GM12873 (cell line): ENCODE measurements at regions not wholly inside any gene's neighbourhood (a gene's known extent, or its start where the extent isn't known, plus 50 kb on each side); places are given as distances from the start of the nearest gene placed in this dataset.

Experiments used
- TF ChIP-seq, protein P1 (sequence below): IDR thresholded peaks from 2 replicates; pipeline ENCODE4 v1.5.1; 2012; ENCODE audit warnings: low read depth, mild to moderate bottlenecking, moderate library complexity, low read length, control low read depth; ENCODE audit not compliant: insufficient read depth; ENCODE audit errors: missing control alignments

DNA sequence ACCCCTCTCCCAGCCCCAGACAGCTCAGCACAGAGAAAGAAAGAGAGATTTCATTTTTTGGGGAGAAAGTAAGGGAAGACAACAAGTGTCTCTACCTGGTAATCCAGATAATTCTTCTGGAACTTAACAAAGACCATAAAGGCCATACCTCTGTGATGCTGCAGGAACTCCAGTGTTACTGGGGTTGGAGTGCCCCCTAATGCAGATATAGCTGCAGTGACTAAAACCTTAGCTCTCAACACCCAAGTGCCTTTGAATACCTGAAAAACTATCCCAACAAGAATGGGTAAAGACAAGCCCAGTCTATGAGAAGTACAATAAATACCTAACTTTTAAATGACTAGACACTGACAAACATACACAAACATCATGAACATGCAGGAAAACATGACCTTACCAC is 365.3 kb upstream of the PTCHD4 start:
- TF ChIP-seq, protein P1, sequence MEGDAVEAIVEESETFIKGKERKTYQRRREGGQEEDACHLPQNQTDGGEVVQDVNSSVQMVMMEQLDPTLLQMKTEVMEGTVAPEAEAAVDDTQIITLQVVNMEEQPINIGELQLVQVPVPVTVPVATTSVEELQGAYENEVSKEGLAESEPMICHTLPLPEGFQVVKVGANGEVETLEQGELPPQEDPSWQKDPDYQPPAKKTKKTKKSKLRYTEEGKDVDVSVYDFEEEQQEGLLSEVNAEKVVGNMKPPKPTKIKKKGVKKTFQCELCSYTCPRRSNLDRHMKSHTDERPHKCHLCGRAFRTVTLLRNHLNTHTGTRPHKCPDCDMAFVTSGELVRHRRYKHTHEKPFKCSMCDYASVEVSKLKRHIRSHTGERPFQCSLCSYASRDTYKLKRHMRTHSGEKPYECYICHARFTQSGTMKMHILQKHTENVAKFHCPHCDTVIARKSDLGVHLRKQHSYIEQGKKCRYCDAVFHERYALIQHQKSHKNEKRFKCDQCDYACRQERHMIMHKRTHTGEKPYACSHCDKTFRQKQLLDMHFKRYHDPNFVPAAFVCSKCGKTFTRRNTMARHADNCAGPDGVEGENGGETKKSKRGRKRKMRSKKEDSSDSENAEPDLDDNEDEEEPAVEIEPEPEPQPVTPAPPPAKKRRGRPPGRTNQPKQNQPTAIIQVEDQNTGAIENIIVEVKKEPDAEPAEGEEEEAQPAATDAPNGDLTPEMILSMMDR, result no peak

DNA sequence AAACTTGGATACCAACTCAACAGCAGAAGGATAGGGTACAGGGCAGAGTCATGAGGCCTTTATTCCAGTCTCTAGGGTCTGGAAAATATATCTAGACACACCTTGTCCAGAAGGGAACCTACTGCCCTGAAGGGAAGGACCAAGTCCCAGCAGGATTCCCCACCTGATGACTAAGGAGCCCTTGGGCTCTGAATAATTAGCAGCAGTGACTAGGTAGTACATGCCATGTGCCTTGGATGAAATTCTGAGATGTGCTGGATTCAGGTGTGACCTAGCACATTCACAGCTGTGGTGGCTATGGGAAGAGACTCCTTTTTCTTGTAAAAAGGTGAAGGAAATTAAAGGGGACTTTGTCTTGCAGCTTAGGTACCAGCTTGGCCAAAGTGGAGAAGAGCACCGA is 364.3 kb upstream of the PTCHD4 start:
- TF ChIP-seq, protein P1, result no peak

DNA sequence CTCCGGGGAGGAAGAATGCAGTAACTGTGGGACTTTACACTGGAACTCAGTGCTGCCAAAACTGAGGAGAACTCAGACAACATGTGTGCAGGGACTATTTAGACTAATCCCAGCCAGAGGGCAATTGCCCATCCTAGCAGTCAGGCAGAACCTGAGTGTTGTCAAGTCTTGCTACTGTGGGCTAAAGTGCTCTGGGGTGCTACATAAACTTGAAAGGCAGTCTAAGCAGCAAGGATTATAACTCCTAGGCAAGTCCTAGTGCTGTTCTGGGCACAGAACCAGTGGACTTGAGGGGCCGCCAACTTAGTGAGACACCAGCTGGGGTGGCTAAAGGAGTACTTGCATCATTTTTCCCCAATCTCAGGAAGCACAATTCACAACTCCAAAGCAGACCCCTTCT is 363.8 kb upstream of the PTCHD4 start:
- TF ChIP-seq, protein P1, result no peak

- TF ChIP-seq, protein P1, result no peak
These were observed 363.1 kb upstream of the PTCHD4 start for GRCh38 chr6:48474136-48474535.

GRCh38 chr6:48472535-48472934 is 361.5 kb upstream of the PTCHD4 start:
- TF ChIP-seq, protein P1, result no peak

DNA sequence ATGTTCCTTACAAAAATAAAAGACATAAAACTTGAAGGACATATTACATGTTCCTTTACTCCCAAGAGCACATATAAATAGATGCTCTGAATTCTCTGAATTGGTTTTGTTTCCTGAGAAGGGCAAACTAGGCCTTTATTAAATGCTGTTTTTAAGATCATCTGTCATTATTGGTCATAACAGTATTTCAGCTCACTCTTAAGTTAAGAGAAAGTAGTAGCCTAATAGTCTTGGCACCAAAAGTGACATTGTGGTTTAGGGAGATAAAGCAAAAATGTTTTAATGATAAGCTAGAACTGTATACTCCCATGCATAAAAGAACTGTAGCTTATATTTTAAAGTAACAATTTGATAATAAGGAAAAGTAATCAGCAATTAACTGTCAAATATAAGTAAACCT is 361.1 kb upstream of the PTCHD4 start:
- TF ChIP-seq, protein P1, result no peak

DNA sequence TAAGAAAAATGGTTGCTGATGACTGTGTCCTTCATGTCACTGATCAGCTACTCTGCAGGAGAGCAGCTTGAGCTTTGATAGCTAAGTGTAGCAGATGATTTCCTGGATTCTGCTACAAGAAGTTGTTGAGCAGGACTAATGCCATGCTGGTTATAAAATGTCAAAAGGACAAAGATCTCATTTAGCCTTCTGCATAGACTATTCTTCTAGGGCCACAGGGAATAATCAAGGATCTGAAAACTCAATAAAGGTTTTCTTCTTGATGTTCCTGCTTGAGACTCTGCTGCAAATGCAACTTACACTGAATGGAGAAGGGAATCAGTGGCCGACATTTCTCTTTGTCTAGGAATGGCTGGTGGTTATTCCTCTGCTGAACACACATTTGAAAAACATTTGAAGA is 360.3 kb upstream of the PTCHD4 start:
- TF ChIP-seq, protein P1, result no peak

DNA sequence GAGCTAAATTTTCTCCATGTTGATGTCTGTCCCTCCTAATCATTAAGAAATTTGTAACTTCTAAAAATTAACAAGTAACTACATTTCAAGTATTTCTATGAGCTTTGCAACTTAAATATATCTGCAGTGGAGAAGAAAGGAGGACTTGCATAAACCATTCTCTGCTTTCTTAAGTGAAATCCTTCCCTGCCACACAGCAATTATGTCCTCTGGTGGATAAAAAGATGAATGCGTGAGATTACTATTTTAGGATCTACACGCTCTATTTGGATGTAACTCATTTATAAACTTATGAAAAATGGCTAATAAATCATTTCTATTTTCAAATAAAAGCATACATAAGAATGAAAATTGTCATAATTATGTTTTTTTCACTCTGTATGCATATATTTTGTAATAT is 338.0 kb upstream of the PTCHD4 start:
- TF ChIP-seq, protein P1, result no peak
